ENCODE measurements at regions not wholly inside any gene's neighbourhood (a gene's known extent, or its start where the extent isn't known, plus 50 kb on each side); places are given as distances from the start of the nearest gene placed in this dataset.

DNA sequence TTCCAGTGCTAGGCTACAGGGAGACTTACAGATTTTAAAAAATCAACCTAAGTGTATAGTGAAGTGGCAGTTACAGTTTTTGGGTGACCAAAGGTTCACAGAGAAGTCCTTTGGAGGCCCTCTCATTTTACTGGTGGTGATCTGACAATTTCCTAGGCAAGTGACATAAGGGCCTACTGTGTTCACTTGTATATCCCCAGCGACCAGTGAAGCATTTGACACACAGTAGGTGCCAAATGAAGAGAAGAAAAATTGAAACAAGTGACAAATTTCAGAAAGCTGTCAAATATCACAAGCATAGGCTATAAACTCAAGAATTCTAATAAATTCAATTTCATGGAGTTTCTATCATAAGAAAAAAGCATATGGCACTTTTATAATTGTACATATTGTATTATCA lies 89.5 kb downstream of the RPL22L1 start:
- DNase-seq = no peak

DNA sequence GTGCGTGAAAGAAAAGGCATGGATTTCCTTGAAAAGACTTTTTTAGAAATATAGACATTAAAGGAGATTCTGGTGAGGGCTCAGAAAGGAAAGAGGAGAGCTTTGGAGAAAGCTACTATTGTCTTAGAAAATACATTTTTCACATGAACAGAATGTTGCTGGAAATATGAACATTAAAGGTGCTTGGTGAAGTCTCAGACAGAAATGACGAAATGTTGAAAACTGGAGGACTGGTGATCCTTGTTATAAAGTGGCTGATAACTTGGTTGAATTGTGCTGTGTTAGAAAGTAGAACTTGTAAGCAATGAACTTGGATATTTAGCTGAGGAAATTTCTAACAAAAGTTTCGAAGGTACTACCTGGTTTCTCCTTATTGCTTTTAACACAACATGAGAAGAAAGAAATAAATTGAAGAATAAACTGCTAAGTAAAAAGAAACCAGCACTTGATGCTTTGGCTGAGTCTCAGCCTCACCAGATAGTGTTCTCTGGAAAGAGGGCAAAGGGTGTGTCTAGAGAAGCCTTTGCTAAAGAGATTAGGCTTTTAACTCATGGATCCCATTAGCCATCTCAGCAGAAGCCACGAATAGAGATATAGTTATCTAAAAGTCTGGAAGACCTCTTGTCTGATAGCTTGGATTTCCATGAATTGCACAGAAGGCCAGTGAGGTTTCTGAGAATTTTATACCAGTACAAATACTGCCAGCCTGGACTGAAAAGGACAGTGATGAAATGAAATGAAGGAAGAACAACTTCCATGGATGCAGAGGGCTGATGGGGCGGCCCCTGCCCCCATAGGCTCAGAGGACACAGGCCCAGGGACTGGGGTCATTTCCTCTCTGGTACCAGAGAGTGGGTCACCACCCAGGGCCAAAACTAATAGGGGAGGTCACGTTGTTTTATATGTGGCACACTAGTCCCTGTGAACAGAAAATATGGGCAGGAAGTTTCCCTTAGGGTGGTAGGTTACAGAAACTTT lies 91.5 kb downstream of the RPL22L1 start:
- no peak for DNase-seq

DNA sequence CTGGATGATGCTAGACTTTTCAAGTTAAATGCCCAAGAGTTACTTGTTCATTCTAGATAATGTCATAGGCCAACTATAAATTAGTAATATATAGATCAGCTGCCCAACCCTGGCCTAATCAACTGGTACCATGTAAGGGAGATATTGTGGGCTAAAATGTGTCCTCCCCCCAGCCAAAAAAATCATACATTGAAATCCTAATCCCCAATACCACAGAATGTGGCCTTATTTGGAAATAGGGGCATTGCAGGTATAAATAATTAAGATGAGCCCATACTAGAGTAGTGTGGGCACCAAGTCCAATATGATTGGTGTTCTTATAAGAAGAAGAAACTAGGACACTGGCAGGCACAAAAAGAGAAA lies 92.5 kb downstream of the RPL22L1 start:
- DNase-seq = no peak

DNA sequence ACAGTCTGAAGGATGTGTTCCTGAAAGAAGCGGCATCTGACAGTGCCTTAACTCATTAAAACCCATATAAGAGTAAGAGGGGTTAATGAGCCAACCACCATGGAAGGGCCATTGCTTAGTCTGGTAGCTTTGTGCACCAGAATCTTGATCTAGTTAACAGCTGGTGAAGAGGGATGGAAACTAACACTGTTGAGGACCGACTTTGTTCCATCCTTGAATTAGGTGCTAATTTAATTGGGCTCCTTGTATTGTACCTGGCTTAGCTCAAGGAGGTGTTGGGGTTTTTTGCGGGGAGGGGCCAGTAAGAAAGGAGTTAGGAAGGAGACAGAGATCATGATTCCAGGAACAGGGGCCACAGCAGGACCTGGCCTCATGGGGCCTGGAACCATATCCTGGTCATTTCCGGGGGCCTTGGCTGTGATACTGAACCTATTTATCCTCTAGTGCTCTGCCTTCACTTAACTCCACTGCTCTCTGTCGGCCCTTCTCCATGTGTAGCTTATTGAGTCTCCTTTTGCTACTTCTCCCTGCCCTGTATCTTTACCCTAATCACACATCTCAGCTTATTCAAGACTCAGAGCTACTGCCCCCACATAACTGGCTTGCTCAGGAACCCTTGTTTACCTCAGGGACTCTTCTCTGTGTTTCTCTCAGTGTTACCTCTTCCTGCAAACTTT lies 93.0 kb downstream of the RPL22L1 start:
- no peak for DNase-seq

DNA sequence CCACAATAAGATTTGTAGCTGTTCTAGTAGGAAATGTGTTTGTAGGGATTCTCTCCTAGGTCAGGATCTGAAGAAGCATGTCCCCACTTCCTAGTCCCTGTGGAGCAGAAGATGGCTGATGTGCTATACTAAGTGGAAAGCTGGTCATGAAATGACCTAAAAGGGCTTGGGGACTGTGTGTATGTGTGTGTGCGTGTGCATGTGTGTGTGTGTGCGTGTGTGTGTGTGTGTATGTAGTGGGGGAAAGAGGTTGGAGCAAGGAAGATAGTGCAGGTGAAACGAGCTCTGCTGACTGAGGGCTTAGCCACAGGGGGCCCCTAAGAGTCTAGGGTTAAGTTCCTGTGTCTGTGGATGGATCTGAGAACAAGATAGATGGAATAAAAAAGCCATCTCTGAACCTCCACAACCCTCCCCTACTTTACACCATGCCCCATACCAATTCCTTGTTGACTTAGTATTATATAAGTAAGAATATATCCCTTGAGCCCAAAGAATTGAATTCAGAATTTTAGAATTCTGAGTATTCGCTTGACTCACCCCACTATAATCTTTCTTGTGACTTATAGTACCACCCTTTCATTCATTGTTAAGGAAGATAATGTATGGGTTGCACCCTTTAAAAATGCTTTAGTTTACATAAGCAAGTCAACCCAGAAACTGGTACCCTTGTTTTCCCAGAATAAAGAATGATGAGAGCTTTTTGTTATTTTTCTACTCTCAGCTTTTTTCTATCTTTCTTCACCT lies 96.1 kb downstream of the RPL22L1 start:
- no peak for DNase-seq

DNA sequence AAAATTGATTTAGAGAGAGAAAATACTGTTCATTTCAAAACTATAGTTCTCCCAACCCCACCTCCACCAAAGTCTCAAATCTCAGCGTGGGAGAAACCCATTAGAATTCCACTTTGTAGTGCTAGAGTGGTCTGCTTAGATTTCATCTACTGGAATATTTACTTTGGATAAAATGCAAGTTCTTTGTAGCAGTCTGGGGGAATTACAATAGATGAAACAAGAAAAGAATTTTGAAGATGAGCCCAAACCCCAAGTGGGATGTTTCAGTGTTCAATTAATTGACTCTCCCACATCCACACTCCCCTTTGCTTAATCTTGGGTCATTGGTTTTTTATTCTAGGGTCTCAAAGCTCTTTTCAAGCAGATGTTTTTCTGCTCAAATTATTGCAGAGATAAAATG lies 97.8 kb downstream of the RPL22L1 start:
- DNase-seq = no peak

DNA sequence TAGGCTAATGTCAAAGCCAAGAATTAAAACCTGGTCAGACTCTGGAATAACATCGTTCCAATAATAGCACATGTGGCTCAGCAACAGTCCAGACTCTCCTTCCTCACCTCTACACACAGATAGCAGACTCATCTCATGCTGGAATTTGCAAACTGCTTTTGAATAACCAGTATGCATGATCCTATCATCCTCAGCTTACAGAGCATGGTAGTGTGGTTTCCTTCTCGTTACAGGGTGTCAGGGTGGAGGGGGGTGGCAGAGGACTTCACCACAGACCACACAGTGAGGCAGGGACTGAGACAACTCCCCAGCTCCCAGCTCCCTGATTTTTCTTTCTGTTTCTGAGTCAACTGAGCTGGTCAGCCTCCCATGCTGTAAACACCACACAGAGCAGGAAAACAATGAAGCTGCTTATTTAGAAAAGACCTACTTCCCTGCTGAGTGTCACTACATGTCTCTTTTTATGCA lies 101.6 kb downstream of the RPL22L1 start:
- DNase-seq = no peak

DNA sequence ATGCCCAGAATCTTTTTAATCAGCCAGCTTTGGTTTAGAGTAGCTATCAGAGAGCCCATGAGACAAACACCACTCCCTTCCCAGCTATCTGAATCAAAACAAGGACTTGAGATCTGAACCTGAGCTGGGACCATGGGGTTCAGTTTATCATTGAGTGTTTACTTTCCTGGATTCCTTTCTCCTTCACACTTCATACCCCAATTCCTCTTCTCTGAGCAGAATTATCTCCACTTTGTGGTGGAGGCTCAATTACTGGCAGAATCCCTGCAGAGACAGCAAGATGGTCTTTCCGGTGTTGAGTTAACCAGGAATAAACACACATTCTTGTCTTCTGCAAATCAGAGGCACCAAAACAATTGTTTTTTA lies 102.4 kb downstream of the RPL22L1 start:
- DNase-seq = no peak

DNA sequence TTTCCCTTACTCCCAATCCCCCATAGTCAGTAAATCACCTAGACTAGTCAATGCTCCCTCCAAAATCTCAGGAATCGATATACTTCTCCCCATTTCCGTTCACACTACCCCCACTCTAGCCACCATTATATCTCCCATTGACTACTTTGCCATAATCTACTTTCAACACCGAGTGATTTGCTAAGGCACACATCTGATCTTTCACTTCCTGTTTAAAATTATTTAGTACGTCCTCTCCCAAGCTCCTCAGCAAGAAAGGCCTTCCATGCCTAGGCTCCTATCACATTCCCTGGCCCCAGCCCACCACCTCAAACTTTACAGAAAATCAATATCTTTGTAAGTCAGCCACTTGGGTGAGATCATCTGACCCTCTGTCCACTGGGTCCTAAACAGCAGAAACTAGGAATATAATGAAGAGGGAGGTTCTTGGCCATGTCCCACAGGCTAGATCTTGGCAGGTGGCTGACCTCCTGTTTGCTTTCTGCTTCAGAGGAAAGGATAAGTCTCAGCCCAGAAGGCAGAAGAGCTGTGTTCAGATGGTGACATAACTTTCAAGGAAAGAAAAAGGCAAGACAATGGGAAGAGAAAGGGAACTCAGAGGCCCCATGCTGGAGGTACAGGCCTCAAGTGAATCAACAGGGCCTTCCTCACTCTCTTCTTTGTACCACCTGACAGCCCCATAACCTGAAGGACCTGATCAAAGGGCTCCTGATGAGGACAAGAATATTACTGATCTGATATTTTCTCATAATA lies 103.0 kb downstream of the RPL22L1 start:
- no peak for DNase-seq

DNA sequence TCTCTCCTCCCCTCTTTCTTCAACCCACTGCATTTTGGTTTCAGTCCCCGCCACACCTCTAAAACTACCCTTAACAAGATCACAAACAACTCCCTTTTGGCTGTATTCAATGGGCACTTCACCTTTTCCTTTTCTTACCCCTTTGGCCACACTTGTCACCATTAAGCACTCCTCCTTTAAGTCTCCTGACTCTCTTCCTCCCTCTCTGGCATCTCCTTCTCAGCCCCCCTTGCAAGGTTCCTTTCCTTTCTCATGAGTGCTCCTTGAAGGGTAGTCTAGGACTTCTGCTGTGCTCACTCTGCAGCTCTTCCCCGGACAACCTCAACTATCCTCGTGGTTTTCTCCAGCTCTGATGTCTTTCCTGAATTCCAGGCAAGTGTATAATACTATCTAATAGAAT lies 103.7 kb downstream of the RPL22L1 start:
- no peak for DNase-seq

DNA sequence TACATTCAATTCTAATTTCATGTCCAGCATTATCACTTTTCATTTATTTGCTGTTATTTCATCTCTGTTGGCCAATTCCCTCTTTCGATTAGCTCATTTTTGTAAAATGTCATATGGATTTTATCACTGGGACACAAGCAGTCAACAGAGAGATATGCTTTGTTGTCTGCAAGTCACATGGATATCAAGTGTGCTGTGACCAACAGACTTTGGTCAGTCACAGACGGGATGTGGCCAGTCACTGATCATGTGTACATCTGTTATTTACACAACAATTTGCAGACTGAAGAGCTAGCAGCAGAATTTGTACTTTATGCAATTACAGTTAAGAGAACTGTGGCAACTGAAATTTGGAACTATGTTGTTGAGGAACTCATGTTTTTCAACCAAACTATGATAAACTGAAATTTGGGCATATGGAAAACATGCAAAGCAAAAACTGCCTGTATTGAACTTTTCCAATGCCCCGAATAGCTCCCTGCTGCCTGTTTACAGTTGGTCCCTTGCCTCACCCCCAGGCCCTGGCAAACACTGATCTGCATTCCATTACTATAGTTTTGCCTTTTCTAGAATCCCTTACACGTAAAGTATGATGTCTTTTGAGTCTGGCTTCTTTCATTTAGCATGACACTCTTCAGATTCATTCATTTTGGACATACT lies 104.4 kb downstream of the RPL22L1 start:
- no peak for DNase-seq

DNA sequence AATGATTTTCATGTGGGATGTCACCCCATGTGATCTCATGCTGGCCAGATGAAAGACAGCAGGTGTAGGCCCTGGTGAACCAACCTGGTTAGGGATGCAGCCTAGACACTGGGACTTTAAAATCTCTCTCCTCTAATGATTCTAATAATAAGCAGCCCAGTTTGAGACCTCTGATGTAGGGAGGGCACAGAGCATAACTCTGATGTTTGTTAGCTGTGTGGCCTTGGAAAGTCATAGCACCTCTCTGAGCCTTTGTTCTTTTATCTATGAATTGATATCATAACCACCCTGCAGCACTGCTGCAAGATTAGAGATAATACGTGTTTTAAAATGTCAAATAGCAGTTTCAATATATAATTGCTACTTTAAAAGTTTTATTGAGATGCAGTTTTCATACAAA lies 106.0 kb downstream of the RPL22L1 start:
- DNase-seq = no peak

DNA sequence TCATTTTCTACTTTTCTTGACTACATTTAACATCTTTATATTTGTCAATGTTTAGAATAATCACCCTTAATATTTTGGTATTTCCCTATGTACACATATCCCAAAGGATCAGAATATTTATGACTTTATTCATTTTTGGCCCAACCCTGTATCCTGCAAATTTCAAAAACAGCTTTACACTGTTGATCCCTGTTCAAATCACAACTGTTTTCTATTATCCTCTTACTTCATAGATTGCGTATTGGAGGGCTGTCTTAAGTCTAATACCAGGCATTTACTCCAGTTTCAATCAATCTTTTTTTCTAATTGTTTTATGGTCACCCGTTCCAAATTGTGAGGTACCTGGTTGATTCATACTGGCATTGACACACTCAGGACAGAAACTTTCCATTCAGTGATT lies 107.9 kb downstream of the RPL22L1 start:
- DNase-seq = no peak

DNA sequence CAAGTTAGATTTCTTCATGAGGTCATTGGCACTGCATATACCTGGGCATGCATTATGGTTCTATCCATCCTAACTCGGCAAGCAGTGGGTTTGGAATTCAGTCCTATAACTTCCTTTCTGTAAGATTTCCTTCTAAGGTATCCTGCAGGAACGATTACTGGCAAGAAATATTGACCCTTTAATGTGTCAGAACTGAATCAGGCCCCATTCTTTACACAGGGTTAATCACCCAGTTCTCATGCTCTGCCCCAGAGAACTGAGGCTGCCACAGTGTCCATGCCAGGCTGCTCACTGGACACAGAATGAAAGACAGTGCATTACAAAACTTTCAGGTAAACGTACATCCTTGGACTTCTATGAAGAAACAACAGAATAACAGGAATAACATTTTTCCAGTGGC lies 108.9 kb downstream of the RPL22L1 start:
- no peak for DNase-seq

DNA sequence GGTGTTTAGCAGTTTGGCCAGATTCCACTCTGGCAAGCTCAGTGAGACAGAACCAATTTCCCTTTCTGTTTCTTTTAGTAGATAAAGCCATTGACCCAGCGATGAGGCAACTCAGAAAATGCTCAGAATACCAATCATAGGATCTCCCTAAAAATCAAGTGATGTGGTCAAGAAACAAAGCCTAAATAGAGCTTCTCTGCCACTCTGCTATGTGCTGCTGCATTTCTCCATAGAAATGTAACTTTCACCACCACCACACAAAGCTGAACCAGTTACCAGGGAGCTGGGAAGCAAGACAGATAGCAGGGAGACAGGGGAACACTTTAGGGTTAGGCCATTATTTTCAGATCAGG lies 109.8 kb downstream of the RPL22L1 start:
- DNase-seq = no peak

DNA sequence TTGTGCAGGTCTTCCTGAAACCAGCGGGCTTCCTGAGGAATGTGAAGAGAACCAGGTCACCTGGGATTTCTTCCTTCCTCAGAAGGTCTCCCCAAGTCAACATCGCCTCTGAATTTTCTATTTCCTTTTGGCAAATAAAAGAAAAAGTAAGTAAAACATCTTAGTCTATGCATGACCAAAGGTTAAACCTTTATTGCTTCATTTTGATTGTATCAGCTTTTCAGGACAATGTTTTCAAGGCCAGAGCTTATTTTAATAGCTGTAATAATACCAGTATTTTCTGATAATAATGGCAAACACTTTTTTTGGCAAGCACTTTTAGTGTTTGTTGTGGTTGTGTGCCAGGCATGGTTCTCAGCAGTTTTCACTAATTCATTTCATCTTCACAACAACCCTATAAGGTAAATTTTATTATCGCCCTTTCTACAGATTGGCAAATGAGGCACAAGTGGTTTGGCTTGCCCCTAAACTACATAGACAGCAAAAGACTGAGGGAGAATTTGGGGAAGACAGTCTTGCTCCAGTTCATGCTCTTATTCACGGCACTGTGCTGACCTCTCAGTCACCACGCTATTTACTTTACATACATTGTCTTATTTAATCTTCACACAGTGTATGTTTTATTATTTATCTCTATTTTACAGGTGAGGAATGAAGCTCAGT lies 110.4 kb downstream of the RPL22L1 start:
- DNase-seq = no peak

DNA sequence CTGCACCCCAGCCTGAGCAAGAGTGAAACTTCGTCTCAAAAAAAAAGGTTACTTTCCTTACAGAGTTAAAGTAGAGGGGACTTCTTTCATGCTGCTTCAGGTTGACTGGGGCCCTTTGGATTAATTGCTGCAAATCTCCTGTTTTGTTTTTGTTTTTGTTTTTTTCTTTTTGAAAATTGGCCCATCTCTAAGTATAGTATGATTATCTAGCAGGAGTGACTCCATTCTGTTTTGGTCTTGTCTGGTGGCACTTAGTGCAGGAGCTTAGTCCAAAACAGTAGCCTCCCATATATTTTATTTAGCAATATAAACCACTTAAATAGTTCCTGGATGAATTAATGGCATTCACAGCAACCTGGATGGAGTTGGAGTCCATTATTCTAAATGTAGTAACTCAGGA lies 113.0 kb downstream of the RPL22L1 start:
- DNase-seq = no peak

DNA sequence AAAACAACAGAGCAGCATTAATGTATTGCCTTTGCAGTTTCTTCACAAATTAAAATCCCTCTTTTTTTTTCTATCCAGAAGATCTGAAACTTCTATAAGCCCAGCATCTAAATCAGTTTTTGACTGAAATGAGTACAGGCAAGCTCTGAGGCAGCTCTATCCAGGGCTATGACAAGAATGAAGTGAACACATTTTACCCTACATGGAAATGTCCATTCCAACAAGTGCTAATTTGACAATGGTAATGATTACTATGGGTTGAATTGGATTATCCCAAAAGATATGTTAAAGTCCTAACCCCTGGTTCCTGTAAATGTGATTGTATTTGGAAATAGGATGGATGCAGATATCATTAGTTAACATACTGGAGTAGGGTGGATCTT lies 115.7 kb downstream of the RPL22L1 start:
- no peak for DNase-seq

DNA sequence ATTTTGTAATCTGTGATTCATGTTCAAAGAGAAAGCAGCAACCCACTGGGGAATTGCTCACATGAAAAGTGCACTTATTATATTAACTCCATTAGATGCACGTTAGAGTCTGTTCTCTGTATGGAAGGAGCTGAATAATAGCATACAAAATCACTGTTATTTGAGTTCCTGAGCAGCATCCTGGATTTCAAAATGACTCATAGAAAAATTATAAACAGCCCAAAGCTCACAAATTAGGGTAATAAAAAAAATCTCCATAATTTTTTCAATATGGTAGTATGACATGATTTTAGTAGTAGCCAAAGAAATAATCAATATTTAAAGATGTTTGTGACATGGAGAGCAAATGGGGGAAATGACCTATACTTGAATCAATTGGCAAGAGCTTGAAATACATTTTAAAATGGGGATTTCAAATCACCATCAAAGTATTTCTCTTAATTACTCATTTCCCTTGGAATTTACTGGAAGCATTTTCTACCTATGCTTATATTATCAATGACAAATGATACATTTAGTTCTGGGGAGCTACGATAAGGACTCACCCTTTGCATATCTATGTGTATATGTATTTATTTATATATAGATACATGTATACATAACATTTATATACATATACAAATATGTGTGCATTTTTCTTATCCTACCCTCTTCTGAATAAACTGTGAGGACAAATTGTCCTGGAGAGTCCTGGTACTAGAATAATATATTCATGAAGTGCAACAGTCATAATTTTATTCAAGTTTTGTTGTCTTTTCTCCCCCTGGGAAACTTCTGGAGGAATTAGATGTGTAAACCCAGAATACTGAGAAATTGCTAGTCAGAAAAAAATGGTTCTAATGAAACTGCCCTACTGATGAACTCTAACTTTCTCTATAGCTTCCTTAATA lies 116.3 kb downstream of the RPL22L1 start:
- DNase-seq = no peak

DNA sequence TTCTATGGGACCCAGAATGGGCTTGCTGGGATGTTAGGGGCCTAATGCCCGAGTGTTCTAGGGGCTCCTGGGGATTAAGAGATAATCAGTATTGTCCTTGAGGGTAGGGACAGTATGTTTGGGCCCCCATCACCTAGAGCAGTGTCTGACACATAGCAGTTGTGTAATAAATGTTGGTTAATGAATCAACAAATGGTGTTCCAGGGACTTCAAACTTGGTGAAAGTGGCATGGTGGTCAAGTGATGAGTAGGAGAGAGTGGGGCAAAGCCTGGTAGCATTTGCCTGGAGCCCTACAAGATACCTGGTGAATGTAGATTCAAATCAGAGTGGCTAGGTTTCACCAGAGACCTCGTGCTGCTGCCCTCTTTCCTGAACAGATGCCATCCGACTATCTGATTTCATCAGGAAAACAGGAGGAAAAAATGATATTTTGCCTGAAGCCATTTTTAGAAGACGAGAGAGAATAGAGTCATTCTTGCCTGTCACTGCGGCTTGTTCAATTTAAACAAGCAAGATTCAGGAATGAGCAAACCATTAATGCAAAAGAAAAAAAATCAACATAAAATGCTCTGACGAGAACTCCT lies 117.3 kb downstream of the RPL22L1 start:
- no peak for DNase-seq

DNA sequence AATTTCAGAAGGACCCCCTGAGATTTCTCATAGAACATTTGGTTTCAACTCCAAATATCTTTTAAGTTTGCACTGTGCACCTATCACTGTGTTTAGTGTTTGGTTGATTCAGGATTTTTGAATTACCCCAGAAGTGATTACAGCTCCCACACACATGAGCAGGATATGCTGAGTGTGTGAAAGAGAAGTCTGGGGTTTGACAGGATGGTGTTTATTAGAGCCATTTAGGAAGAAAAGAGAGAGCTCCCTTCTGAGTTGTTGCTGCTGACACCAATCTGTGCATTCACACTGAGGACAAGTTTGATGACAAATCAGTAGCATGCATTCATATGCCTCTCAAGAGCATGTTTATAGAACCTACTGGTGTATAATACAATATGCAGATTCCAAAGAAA lies 118.1 kb downstream of the RPL22L1 start:
- no peak for DNase-seq

All from NCI-H2227 treated with DMSO at 0.1 percent for 48 hours (cell line).